ENCODE measurements at regions not wholly inside any gene's neighbourhood (a gene's known extent, or its start where the extent isn't known, plus 50 kb on each side); places are given as distances from the start of the nearest gene placed in this dataset.

DNA sequence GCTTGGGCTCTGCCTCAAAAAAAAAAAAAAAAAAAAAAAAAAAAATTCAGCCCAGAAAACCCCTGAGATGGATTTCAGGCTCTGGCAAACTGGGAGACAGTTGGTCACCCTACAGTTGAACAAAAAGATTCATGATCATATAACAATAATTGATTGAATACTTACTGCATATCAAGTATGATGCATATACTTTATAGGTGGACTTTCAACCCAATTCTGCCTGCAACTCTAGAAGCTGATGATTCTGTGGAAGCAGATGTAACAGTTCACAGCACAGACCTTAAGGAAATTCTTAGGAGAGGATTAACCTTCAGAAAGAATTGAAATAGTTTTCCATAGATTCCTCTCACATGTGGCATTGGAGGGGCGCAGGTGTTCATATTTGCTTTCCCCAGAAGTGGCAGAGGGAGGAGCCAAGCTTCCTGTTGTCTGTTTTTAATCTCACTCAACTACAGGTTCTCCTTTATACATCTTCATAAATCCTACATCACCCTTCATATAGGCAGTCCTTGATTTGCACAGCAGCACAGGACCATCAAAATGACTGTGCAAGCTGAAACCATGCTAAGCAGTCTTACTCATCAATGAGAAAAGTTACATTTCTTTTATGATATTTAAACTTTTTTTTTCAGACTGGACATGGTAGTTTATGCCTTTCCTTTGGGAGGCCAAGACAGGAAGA is 149.4 kb upstream of the KLF3 start:
- TF ChIP-seq, protein P1, sequence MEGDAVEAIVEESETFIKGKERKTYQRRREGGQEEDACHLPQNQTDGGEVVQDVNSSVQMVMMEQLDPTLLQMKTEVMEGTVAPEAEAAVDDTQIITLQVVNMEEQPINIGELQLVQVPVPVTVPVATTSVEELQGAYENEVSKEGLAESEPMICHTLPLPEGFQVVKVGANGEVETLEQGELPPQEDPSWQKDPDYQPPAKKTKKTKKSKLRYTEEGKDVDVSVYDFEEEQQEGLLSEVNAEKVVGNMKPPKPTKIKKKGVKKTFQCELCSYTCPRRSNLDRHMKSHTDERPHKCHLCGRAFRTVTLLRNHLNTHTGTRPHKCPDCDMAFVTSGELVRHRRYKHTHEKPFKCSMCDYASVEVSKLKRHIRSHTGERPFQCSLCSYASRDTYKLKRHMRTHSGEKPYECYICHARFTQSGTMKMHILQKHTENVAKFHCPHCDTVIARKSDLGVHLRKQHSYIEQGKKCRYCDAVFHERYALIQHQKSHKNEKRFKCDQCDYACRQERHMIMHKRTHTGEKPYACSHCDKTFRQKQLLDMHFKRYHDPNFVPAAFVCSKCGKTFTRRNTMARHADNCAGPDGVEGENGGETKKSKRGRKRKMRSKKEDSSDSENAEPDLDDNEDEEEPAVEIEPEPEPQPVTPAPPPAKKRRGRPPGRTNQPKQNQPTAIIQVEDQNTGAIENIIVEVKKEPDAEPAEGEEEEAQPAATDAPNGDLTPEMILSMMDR (IDR thresholded peaks at IDR 0.05; ENCODE audit: low read depth, low read length) = no peak
- H3K36me3 ChIP-seq = no peaks in the 10 kb centered on the region
- no peak for DNase-seq (ENCODE audit: low read depth in 1 of 2, low spot score in 1 of 2)
- no peaks in the 10 kb centered on the region for H3K27me3 ChIP-seq
- H3K4me3 ChIP-seq = no peak overlapping the region
- H3K9me3 ChIP-seq (ENCODE audit: low read depth) = no peaks in the 10 kb centered on the region
- H3K4me1 ChIP-seq (ENCODE audit: low read depth) = no peaks in the 10 kb centered on the region
- H3K27ac ChIP-seq = no peak overlapping the region

DNA sequence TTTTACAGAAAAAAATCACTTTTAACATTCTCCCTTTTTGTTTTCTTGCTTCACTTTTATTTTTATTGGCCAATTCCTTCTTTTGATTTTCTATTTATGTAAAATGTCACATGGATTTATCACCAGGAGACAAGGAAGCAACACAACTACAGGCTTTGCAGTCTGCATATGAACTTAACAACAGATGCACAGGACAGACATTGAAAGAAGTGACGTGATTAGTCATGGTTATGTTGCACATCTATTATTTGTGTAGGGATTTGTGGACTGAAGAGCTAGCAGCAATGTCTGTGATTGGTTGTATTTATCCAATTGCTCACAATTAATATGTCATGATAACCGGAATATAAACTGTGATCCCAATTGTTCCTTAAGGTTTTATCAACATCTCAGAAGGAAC is 147.8 kb upstream of the KLF3 start:
- Histone ChIP-seq H3K9me3 (ENCODE audit: low read depth) (no peaks in the 10 kb centered on the region), H3K27ac (no peak overlapping the region), H3K27me3 (no peaks in the 10 kb centered on the region), H3K36me3 (no peaks in the 10 kb centered on the region), H3K4me3 (no peak overlapping the region), H3K4me1 (ENCODE audit: low read depth) (no peaks in the 10 kb centered on the region)
- TF ChIP-seq, protein P1 (IDR thresholded peaks at IDR 0.05; ENCODE audit: low read depth, low read length) = no peak
- DNase-seq (ENCODE audit: low read depth in 1 of 2, low spot score in 1 of 2) = no peak

DNA sequence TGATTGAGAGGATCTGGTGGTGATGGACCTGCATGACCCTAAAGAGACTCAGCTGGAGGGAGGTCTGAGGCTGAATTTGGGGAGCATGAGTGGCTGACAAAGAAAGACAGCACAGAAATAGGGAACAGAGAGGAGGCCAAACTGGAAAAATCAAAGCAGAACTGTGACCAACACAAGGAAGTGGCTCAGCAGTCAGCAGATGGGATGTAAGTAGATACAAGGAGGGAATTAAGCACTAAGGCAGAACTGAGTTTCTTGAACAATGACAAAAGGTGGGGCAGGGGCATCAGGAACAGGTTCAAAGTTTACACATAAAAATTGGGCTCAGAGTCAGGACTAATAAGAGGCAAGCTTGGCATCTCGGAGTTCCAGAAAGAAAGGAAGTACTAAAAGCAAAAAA is 144.3 kb upstream of the KLF3 start:
- H3K36me3 ChIP-seq = no peaks in the 10 kb centered on the region
- H3K4me3 ChIP-seq = no peak overlapping the region
- no peaks in the 10 kb centered on the region for H3K4me1 ChIP-seq (ENCODE audit: low read depth)
- no peak for DNase-seq (ENCODE audit: low read depth in 1 of 2, low spot score in 1 of 2)
- no peak overlapping the region for H3K27ac ChIP-seq
- no peaks in the 10 kb centered on the region for H3K9me3 ChIP-seq (ENCODE audit: low read depth)
- TF ChIP-seq, protein P1 (IDR thresholded peaks at IDR 0.05; ENCODE audit: low read depth, low read length) = no peak
- H3K27me3 ChIP-seq = no peaks in the 10 kb centered on the region

DNA sequence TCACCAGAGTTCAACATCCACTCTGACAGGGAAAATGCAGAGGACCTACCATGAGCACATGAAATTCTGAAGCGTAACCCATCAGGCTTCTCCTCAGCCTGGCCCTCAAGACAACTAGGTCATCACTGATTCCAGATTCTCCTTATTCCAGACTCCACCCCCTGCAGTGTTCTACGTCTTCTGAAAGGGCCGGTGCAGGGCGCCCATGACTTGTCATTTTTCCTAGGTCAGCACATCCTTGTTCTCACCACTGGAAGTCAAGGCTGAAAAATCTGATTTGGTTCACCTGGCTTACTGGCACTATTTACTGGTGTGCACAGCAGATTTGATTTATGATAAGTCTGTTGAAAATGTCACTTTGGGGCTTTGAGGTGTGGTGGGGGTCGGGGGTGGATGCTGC is 140.9 kb upstream of the KLF3 start:
- Histone ChIP-seq H3K9me3 (ENCODE audit: low read depth) (no peaks in the 10 kb centered on the region), H3K4me1 (ENCODE audit: low read depth) (no peaks in the 10 kb centered on the region), H3K27me3 (no peaks in the 10 kb centered on the region), H3K36me3 (no peaks in the 10 kb centered on the region), H3K27ac (no peak overlapping the region), H3K4me3 (no peak overlapping the region)
- TF ChIP-seq, protein P1 (IDR thresholded peaks at IDR 0.05; ENCODE audit: low read depth, low read length) = no peak
- DNase-seq (ENCODE audit: low read depth in 1 of 2, low spot score in 1 of 2) = no peak

DNA sequence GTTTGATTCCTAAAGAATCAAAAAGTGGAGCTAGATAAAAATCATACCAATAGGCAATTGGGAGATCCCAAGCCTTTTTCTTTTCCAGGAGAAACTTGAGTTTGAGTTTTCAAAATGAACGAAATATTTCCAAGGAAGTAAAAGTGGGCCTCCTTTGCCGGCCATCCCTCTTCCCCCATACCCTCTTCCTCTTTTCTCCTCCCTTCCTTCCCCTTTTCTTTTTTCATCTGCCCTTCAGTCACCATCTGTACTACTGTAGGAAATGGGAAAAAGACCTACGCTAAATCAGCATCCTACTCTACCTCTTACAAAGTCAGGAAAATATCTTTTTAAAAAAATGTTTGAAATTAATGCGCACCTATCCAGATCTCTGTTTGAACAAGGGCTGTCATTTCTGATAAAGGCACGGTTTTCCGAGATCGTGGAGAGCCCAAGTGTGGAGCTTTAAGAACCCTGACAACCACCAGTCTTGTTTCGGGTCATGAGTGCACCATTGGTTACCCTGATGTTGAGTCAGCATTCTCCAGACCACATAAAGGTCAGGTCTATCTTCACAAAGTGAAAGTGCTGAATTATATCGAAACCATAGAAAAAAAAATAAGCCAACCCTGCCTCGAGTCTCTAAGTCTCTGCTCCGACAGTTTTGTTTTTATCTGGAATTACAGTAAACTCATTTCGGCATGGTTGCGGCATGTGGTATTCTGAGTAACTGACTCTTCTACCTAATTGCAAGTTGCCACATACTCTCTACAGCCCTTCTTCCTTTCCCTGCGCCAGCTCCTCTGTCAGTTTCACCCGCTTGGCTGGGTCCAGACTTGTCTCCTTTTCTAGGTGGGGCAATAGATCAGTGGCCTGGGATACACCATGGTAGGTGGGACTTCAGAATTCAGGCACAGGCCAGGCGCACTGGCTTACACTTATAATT is 140.2 kb upstream of the KLF3 start:
- no peak for DNase-seq (ENCODE audit: low read depth in 1 of 2, low spot score in 1 of 2)
- H3K36me3 ChIP-seq = no peaks in the 10 kb centered on the region

More for the DNA sequence above, 140.2 kb upstream of the KLF3 start:
- no peaks in the 10 kb centered on the region for H3K9me3 ChIP-seq (ENCODE audit: low read depth)
- TF ChIP-seq, protein P1 (IDR thresholded peaks at IDR 0.05; ENCODE audit: low read depth, low read length) = no peak
- no peak overlapping the region for H3K4me3 ChIP-seq
- H3K27ac ChIP-seq = no peak overlapping the region
- H3K4me1 ChIP-seq (ENCODE audit: low read depth) = no peaks in the 10 kb centered on the region
- no peaks in the 10 kb centered on the region for H3K27me3 ChIP-seq
